ENCODE measurements at regions not wholly inside any gene's neighbourhood (a gene's known extent, or its start where the extent isn't known, plus 50 kb on each side); places are given as distances from the start of the nearest gene placed in this dataset.

GRCh38 chr3:166993015-166993630 is 387.0 kb downstream of the ZBBX start:
- no peak for TF ChIP-seq POLR2A (IDR thresholded peaks at IDR 0.05)
- no peak for TF ChIP-seq CTCF (IDR thresholded peaks at IDR 0.05 in 4 of 5, conservative IDR thresholded peaks at IDR 0.05 in 1 of 5)

All from gastrocnemius medialis (tissue), 4 donors.